GM21528 (cell line): ENCODE measurements at regions not wholly inside any gene's neighbourhood (a gene's known extent, or its start where the extent isn't known, plus 50 kb on each side); places are given as distances from the start of the nearest gene placed in this dataset.
"Not testable (repeated sequence)": the region's sequence is repeated elsewhere in the genome, so short reads cannot be mapped to it uniquely, and the experiment has no call there.

Experiments used
- ATAC-seq: cut with Tn5 transposase; IDR thresholded peaks from one replicate; pipeline ENCODE4 v1.9.1; 2021; ENCODE audit warnings: mild to moderate bottlenecking, moderate library complexity; ENCODE audit not compliant: unreplicated experiment, low FRiP score

GRCh38 chr3:145557405-145557804, 603.6 kb downstream of the PLOD2 start:
- ATAC-seq = no peak

DNA sequence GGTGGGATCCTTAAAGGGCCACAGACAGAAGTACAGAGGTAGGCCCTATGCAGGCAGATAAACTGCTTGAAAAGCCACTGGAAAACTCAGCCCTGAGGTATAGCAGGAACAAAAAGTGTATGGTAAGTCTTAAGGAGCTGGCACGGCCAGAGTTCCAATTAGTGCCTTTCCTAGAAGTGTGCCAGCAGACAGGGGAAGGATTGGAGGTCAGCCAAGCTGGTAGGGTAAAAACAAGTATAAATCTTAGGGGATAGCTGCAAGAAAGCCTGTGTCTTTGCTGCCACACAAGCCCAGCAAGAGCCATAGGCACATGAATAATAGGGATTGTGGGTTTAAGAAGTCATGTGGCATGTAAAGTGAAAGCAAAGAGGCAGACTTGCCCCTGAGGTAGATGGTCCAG, 582.5 kb downstream of the PLOD2 start:
- no peak for ATAC-seq

DNA sequence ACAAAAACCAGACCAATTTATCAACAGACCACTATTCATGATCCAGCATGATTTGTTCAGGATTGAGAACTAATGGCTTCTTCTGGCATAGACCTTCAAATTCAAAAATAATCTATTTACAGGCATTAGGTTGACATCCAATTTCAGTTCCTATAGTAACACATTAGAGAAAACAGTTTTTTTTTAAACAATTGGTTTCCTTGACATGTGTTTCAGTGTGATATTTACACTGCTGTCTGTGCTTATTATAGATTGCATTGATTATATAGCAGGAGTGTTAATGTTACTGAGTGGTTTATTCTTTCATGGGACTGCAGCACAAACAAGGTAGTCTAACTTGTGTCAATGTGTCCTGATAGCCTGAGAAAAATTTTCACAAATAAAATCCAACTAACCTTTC, 579.3 kb downstream of the PLOD2 start:
- ATAC-seq = no peak

DNA sequence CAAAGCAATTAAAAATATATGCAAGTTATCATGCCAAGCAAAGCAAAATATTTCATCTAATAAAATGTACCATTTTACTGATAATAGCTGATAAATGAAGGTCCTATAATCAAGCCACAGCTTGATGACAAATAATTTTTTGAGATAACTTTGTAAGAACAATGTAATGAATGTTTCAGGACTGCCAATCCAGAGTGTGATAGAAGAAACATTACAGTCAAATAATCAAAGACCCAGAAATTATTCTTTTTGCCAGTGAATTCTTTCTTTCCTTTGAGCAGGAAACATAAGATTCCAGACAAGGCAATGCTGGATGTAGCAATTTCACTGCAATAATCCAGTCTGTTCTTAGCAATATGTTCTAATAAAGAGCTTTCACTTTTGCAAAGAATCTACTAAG, 556.1 kb downstream of the PLOD2 start:
- no peak for ATAC-seq

DNA sequence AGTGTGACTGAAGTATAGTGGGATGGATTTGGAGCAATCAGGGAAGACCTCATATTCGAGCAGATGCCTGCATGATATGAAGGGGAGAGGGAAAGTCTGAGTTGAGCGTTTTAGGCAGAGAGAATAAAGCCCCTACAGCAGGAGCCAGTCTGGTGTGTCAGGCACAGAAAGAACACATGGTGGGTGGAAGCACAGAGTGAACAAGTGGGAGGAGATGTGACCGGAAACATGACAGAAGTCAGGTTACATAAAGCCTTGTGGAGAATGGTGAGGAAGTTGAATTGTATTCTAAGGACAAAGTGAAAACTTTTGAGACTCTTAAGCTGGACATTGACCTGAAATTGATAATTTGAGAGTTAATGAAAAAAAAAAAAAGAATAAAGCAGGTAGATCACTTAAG, 541.0 kb downstream of the PLOD2 start:
- ATAC-seq = no peak

DNA sequence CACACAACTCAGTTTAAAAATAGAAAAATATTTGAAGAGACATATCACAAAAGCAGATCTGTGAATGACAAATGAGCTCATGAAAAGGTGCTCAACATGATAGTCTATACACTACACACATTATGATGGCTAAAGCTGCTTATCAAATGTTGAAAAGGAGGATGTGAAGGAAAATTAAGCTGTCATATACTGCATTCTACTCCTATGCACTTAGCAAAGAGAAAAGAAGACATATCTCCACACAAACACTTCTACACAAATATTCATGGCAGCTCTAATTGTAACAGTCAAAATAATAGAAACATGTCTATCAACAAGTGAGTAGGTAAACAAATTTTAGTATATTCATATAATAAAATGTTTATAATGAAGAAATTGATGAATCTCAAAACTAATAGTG, 540.5 kb downstream of the PLOD2 start:
- ATAC-seq = no peak

DNA sequence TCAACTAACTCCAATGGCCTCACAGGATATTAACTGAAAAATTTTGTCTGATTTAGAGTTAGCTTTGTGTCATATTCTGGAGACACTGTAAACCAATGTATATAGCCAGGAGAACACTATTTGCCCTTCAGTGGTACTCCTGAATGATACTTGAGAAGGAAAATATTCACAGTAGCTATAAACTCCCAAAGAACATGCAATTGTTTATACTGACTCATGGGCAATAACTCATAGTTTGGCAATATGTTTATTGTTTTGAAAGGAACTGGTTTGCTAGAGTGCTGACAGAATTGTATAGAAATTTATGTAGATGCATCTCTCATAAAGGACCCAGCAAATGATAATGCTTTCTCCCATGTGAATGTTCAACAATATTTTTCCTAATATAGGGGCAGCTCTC, 537.6 kb downstream of the PLOD2 start:
- no peak for ATAC-seq

- no peak for ATAC-seq
These were observed 532.8 kb downstream of the PLOD2 start for GRCh38 chr3:145628211-145628610.

GRCh38 chr3:145637105-145637504, 523.9 kb downstream of the PLOD2 start:
- no peak for ATAC-seq

DNA sequence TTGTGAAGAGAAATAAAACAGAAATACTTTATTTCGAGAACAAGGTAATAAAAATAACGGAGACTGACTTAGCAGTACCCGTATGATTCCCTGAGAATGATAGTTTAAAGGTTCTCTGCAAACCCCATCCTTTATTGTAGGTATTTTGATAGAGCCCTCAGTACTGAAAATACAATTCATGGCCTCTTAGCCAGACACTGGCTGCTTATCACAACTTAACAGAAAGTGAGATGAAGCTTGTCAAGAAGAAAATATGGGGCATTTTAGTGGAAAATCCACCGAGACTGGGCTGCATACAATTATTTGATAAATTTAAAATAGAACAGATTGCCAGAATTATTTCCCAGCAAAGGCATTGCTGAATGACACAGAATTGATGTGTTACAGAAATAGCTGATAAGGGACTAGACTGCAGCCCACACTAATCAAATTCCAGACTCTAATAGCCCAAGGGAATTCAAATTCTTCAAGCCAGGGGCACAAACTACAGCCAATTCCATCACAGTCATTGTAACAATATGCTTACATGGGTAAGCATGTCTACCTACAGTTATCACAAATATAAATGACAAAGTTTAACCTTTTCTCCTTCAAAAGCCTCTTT, 521.9 kb downstream of the PLOD2 start:
- no peak for ATAC-seq

DNA sequence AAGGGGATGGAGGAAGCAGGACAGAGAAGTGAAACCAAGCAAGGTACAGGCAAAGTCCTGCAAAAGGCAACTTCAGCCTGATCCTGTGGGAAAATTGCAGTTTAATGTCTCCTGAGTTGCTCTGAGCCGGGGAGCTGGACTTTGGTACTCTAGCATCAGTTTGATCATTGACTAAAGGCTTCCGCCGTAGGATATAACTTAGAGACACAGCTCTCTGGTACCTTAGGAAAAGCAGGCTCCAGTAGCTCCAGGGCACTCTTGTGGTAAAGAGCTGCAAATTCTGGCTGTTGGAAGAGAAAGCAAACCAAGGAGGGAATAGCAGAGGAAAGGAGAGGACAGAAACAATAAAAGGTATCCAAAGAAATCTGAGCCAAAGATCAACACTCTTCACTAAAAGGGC, 521.1 kb downstream of the PLOD2 start:
- no peak for ATAC-seq

DNA sequence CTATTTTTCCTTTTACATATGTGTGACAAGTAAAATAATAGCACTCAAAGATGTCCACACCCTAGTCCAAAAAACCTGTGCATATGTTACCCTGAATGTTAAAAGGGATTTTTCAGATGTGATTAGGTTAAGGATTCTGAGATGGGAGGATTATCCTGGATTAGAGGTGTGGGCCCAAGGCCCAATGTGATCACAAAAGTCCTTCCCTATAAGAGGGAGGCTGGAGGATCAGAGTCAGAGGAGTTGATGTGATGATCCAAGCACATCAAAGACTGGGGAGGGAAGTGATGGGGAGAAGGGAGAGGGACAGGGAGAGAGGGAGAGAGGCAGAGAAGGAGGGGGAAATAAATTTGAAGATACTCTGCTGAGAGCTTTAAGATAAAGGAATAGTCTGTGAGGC, 512.6 kb downstream of the PLOD2 start:
- no peak for ATAC-seq

GRCh38 chr3:145649368-145649887, 511.6 kb downstream of the PLOD2 start:
- no peak for ATAC-seq

DNA sequence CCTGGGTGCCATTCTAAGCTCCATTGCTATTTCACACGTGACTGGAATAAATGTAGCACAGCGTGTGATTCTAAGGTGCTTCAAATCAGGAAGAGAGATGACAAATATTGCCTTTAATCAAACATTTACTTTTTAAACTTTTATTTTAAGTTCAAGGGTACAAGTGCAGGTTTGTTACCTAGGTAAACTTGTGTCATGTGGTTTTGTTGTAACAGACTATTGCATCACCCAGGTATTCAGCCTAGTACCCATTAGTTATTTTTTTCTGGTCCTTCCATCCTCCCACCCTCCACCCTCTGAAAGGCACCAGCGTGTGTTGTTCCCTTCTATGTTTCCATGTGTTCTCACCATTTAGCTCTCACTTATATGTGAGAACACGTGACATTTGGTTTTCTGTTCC, 510.8 kb downstream of the PLOD2 start:
- no peak for ATAC-seq

- ATAC-seq = no peak
These were observed 489.9 kb downstream of the PLOD2 start for GRCh38 chr3:145671121-145671520.

DNA sequence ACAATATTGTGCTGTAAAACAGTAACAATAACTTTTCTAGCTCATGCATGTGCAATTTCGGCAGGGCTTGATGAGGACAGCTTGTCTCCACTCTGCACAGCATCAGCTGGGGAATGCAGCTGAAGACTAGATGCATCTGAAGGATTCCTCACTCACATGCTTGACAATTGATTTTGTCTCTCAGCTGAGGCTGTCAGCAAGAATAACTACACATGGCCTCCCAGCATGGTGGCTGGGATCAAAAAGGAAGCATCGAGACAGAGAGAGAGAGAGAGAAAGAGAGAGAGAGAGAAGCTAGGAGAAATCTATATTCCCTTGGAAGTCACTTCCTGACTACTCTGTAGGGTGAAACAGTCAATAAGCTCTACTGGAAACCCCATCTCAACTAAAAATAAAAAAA, 487.1 kb downstream of the PLOD2 start:
- no peak for ATAC-seq

- ATAC-seq = no peak
These were observed 482.6 kb downstream of the PLOD2 start for GRCh38 chr3:145678401-145678800.

- no peak for ATAC-seq
These were observed 479.8 kb downstream of the PLOD2 start for GRCh38 chr3:145681181-145681580.

DNA sequence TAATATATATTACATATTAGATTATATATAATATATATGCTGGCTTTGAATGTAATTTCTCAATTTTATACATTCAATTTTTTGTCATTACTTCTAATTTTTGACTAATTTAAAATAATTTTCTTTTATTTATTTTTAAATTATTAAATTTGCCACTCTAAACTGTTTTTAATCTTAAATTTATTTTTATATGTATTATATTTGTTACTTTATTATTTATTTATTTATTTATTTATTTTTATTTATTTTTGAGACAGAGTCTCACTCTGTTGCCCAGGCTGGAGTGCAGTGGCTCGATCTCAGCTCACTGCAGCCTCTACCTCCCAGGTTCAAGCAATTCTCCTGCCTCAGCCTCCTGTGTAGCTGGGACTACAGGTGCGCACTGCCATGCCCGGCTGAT, 473.0 kb downstream of the PLOD2 start:
- ATAC-seq = not testable (repeated sequence)

GRCh38 chr3:145692751-145693150, 468.2 kb downstream of the PLOD2 start:
- no peak for ATAC-seq

DNA sequence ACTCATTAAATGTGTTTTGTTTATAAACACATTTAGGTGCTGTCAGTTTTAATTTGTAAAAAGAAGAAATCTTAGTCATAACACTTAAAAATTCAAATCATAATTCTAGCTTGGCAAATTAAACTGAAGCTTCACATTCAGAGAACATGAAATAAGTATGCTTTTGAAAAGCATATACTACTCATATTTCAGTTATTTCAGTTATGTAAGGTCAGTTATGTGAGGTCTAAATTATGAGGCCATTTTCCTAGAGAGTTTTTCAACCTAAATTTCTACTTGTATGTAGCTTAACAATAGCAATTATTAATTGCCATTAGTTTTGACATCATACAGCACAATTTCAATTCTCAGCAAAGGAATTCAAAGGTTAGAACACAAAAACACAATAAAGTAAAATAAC, 465.0 kb downstream of the PLOD2 start:
- ATAC-seq = no peak

DNA sequence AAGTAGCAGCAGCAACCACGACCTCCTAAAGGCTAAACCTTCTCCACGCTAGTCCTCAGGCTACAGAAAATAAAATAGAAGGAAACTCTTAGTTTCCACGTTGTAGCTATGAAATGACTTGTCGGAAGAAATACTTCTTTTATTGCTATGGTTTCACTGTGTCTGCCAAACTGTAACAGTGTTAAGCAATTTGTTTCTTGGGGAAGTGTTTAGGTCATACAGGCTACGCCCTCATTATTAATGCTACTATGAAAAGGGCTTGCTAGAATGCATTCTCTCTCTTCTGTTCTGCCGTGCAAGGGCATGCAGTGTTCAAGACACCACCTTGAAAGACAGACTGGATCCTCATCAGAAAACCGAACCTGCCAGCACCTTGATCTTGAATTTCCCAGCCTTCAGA, 462.7 kb downstream of the PLOD2 start:
- ATAC-seq = no peak

GRCh38 chr3:145698749-145699148, 462.2 kb downstream of the PLOD2 start:
- no peak for ATAC-seq
